H1 (cell line): ENCODE measurements at regions not wholly inside any gene's neighbourhood (a gene's known extent, or its start where the extent isn't known, plus 50 kb on each side); places are given as distances from the start of the nearest gene placed in this dataset.

Experiments
- CTCF ChIA-PET: fragments of 300-600 bp; sonication (Branson Sonifier 250); formaldehyde crosslinking; loops from one replicate; lab custom pipeline; 2021; ENCODE audit not compliant: partially characterized antibody; lab: Charles Lee
- POLR2A ChIA-PET: fragments of 300-600 bp; sonication (Branson Sonifier 250); formaldehyde crosslinking; loops from one replicate; lab custom pipeline; 2021; ENCODE audit warnings: inconsistent platforms; ENCODE audit not compliant: partially characterized antibody; lab: Charles Lee
- DNase-seq, 2 experiments: peaks; one replicate each; pipeline versions ENCODE4 v3.0.0 to v3.0.0-alpha.2; 2010 to 2022; ENCODE audit warnings: low spot score in 2 of 2, low read depth in 1 of 2, mixed read lengths in 1 of 2
- FAIRE-seq: peaks from 2 replicates; lab custom pipeline; 2011; peaks lifted over from hg19 to GRCh38; lab: Jason Lieb, UNC
- H2AFZ ChIP-seq: 2 replicates; pipeline ENCODE4 v1.8.1; 2012; ENCODE audit warnings: low read length, inconsistent platforms
- H2AK5ac ChIP-seq: 2 replicates; pipeline ENCODE4 v1.6.1; 2013; ENCODE audit warnings: low read depth, low read length
- H2BK120ac ChIP-seq: replicated peaks from 2 replicates; pipeline ENCODE3; 2013; ENCODE audit warnings: low read depth, low read length, inconsistent platforms
- H2BK12ac ChIP-seq: 2 replicates; pipeline ENCODE4 v1.6.1; 2013; ENCODE audit warnings: low read depth, low read length
- H2BK15ac ChIP-seq: 2 replicates; pipeline ENCODE4 v1.6.1; 2013; ENCODE audit warnings: low read length
- H2BK20ac ChIP-seq: 2 replicates; pipeline ENCODE4 v1.6.1; 2013; ENCODE audit warnings: low read length
- H2BK5ac ChIP-seq: 2 replicates; pipeline ENCODE4 v1.6.1; 2013; ENCODE audit warnings: low read depth, low read length
- H3K14ac ChIP-seq: 2 replicates; pipeline ENCODE4 v1.6.1; 2013; ENCODE audit warnings: inconsistent platforms; ENCODE audit not compliant: insufficient read length
- H3K18ac ChIP-seq: 2 replicates; pipeline ENCODE4 v1.6.1; 2013; ENCODE audit warnings: low read length; ENCODE audit errors: extremely low read depth
- H3K23ac ChIP-seq: 2 replicates; pipeline ENCODE4 v1.6.1; 2013; ENCODE audit warnings: inconsistent platforms; ENCODE audit not compliant: insufficient read length
- H3K23me2 ChIP-seq: 2 replicates; pipeline ENCODE4 v1.6.1; 2013; ENCODE audit warnings: low read depth, low read length
- H3K27ac ChIP-seq: 2 replicates; pipeline ENCODE4 v1.6.1; 2011; ENCODE audit warnings: low read depth, low read length, inconsistent platforms
- H3K27me3 ChIP-seq, 4 experiments: replicated peaks in 1 of 4; 1 replicate in 1 of 4; 2 replicates in 3 of 4; pipeline versions ENCODE4 v1.6.1 to v1.8.1; 2011 to 2013; ENCODE audit warnings: low read length in 3 of 4, mild to moderate bottlenecking in 3 of 4, inconsistent platforms in 2 of 4, mixed read lengths in 2 of 4, moderate library complexity in 1 of 4; ENCODE audit not compliant: control insufficient read depth in 3 of 4, insufficient read depth in 3 of 4; ENCODE audit errors: extremely low read depth in 1 of 4
- H3K36me3 ChIP-seq, 4 experiments: 2 replicates each; pipeline versions ENCODE4 v1.6.1 to v1.8.1; 2011 to 2013; ENCODE audit warnings: mild to moderate bottlenecking in 4 of 4, low read length in 3 of 4, moderate library complexity in 2 of 4, control low read depth in 1 of 4, inconsistent platforms in 1 of 4; ENCODE audit not compliant: insufficient read depth in 4 of 4, control insufficient read depth in 2 of 4
- H3K4ac ChIP-seq: replicated peaks from 2 replicates; pipeline ENCODE3; 2013; ENCODE audit warnings: low read length, low read depth, mixed read lengths, inconsistent platforms; ENCODE audit not compliant: insufficient read length
- H3K4me1 ChIP-seq, 4 experiments: replicated peaks in 1 of 4; 1 replicate in 1 of 4; 2 replicates in 3 of 4; pipeline versions ENCODE4 v1.6.1 to v1.8.1; 2011 to 2013; ENCODE audit warnings: low read length in 3 of 4, inconsistent platforms in 2 of 4, mixed read lengths in 1 of 4; ENCODE audit not compliant: insufficient read depth in 4 of 4, control insufficient read depth in 3 of 4
- H3K4me2 ChIP-seq, 2 experiments: 2 replicates each; pipeline versions ENCODE4 v1.6.1 to v1.8.1; 2011 to 2013; ENCODE audit warnings: low read depth in 2 of 2, low read length in 2 of 2, control low read depth in 1 of 2, inconsistent platforms in 1 of 2, mild to moderate bottlenecking in 1 of 2; ENCODE audit not compliant: insufficient read depth in 1 of 2
- H3K4me3 ChIP-seq, 4 experiments: fragments of 200-600, 300-600 bp in 1 of 4; sonication (generic), shearing (Covaris generic), sonication (Bioruptor Twin) in 1 of 4; 2 replicates each; pipeline versions ENCODE4 v1.5.1 to v1.8.1; 2011 to 2016; ENCODE audit warnings: low read length in 4 of 4, low read depth in 3 of 4, control low read depth in 2 of 4, inconsistent platforms in 2 of 4, mild to moderate bottlenecking in 2 of 4, mixed read lengths in 1 of 4, moderate library complexity in 1 of 4; ENCODE audit not compliant: insufficient read depth in 2 of 4; ENCODE audit errors: extremely low read depth in 1 of 4
- H3K56ac ChIP-seq: replicated peaks from 2 replicates; pipeline ENCODE3; 2013; ENCODE audit warnings: low read depth, mild to moderate bottlenecking, mixed read lengths, low read length, inconsistent platforms; ENCODE audit not compliant: insufficient read length
- H3K79me1 ChIP-seq: 2 replicates; pipeline ENCODE4 v1.6.1; 2013; ENCODE audit warnings: low read depth, low read length, control low read depth
- H3K79me2 ChIP-seq, 2 experiments: 2 replicates each; pipeline versions ENCODE4 v1.6.1 to v1.8.1; 2012 to 2013; ENCODE audit warnings: low read length in 2 of 2, mild to moderate bottlenecking in 2 of 2, inconsistent platforms in 1 of 2; ENCODE audit not compliant: insufficient read depth in 2 of 2, control insufficient read depth in 1 of 2
- H3K9ac ChIP-seq, 4 experiments: replicated peaks in 1 of 4; 1 replicate in 1 of 4; 2 replicates in 3 of 4; pipeline versions ENCODE4 v1.6.1 to v1.8.1; 2011 to 2013; ENCODE audit warnings: low read depth in 3 of 4, low read length in 3 of 4, control low read depth in 2 of 4, mild to moderate bottlenecking in 2 of 4, moderate library complexity in 2 of 4, inconsistent platforms in 1 of 4; ENCODE audit errors: extremely low read depth in 1 of 4
- H3K9me3 ChIP-seq, 2 experiments: 2 replicates each; pipeline versions ENCODE4 v1.6.1 to v1.8.1; 2012 to 2013; ENCODE audit warnings: mild to moderate bottlenecking in 2 of 2, moderate library complexity in 2 of 2, control low read depth in 1 of 2, inconsistent platforms in 1 of 2, low read depth in 1 of 2, low read length in 1 of 2, mixed read lengths in 1 of 2; ENCODE audit not compliant: insufficient read depth in 2 of 2
- H4K20me1 ChIP-seq, 2 experiments: replicated peaks in 1 of 2; 2 replicates each; pipeline versions ENCODE3 to v1.8.1; 2011 to 2013; ENCODE audit warnings: inconsistent platforms in 2 of 2, low read length in 2 of 2, mild to moderate bottlenecking in 1 of 2; ENCODE audit not compliant: insufficient read depth in 2 of 2, control insufficient read depth in 1 of 2
- H4K5ac ChIP-seq: 2 replicates; pipeline ENCODE4 v1.6.1; 2013; ENCODE audit warnings: low read length, low read depth, mixed read lengths, inconsistent platforms; ENCODE audit not compliant: insufficient read length
- H4K8ac ChIP-seq: 2 replicates; pipeline ENCODE4 v1.8.0; 2013; ENCODE audit warnings: mild to moderate bottlenecking, moderate library complexity, low read length, inconsistent platforms; ENCODE audit not compliant: insufficient read depth; ENCODE audit errors: extremely low read depth
- H4K91ac ChIP-seq: replicated peaks from 2 replicates; pipeline ENCODE3; 2013; ENCODE audit warnings: low read length, mixed read lengths, inconsistent platforms; ENCODE audit not compliant: insufficient read length
- WGBS, 2 experiments: shearing (Covaris generic) in 1 of 2; methylation state at CpG; one replicate each; pipeline versions ENCODE4 v1.1.6 to v1.1.7; 2013 to 2015; ENCODE audit warnings: low lambda C conversion rate in 2 of 2, mixed read lengths in 2 of 2, inconsistent platforms in 1 of 2, low coverage in 1 of 2, missing lambda C conversion rate in 1 of 2; ENCODE audit not compliant: insufficient replicate concordance in 2 of 2, insufficient coverage in 1 of 2, insufficient read length in 1 of 2; ENCODE audit errors: extremely low coverage in 1 of 2, missing lambda C conversion rate in 1 of 2; 5-methylcytosine and 5-hydroxymethylcytosine counted together

DNA sequence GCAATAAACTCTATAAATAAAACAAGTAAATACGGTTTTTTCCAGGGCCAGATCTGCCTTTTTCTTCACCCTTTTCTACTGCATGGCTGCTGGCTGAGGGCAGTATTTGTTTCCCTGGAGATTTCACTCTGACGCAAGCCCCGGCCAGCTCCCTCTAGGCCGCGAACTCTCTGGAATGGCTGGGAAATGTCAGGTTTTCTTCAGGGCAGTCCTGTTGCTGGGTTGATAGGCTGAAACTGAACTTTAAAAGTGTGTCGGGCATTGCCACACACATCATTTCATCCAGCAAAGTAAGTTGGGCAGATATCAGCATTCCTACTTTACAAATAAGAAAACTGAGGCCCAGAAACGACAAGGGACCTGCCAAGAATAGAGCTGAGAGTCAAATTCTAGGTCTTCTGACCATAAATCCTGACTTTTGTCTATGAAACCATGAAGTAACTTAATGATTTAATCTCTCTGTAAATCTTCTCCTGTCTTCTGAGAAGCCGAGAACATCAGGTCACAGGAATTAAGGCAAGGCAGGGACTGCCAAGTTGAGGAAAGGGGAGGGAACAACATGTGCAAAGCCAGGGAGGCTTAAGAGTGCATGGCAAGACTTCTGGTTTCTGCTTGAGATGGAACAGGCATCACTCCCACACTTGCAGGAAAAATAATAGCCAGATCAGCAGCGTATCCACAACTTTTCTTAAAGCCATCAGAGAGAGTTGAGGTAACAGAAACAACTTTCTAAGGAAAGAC lies 205.0 kb upstream of the CCDC196 start:
- H4K91ac ChIP-seq, result no peak overlapping the region
- H3K14ac ChIP-seq, result no peak overlapping the region
- FAIRE-seq (no peak), DNase-seq (no peak)
- H3K79me1 ChIP-seq, result no peaks in the 10 kb centered on the region
- no peak overlapping the region for H3K4me2 ChIP-seq
- H2BK120ac ChIP-seq, result no peak overlapping the region
- no peak overlapping the region for H2BK20ac ChIP-seq
- H2BK5ac ChIP-seq, result no peak overlapping the region
- no peaks in the 10 kb centered on the region for H3K36me3 ChIP-seq
- no peak overlapping the region for H3K4me3 ChIP-seq
- no peak overlapping the region for H3K27ac ChIP-seq
- no peak overlapping the region for H3K4ac ChIP-seq
- H3K79me2 ChIP-seq, result no peaks in the 10 kb centered on the region
- H3K56ac ChIP-seq, result no peak overlapping the region
- no peaks in the 10 kb centered on the region for H3K4me1 ChIP-seq
- no peak overlapping the region for H4K5ac ChIP-seq
- ChIA-PET POLR2A (no interaction called here), CTCF (no interaction called here)
- no peak overlapping the region for H2AFZ ChIP-seq
- no peak overlapping the region for H2BK15ac ChIP-seq
- H4K20me1 ChIP-seq, result no peaks in the 10 kb centered on the region
- no peaks in the 10 kb centered on the region for H3K27me3 ChIP-seq
- no peak overlapping the region for H2AK5ac ChIP-seq
- no peak overlapping the region for H4K8ac ChIP-seq
- H3K23ac ChIP-seq, result no peak overlapping the region
- no peaks in the 10 kb centered on the region for H3K9me3 ChIP-seq
- H3K9ac ChIP-seq, result no peak overlapping the region
- H3K23me2 ChIP-seq, result no peaks in the 10 kb centered on the region; the same call in 1 of the 2 replicates
- no peak overlapping the region for H2BK12ac ChIP-seq
- no peak overlapping the region for H3K18ac ChIP-seq
- WGBS, 2 experiments, result 91% methylated on average over 9 of the region's 9 CpGs; no CpG with 5 or more reads in 1 of the 2 experiments
